ENCODE measurements at regions not wholly inside any gene's neighbourhood (a gene's known extent, or its start where the extent isn't known, plus 50 kb on each side); places are given as distances from the start of the nearest gene placed in this dataset.

- TF ChIP-seq POLR2A (IDR thresholded peaks at IDR 0.05) (no peak), CTCF (IDR thresholded peaks at IDR 0.05) (no peak), POLR2AphosphoS5 (IDR thresholded peaks at IDR 0.05) (no peak)
These were observed 275.5 kb downstream of the BCOR start for GRCh38 chrX:39822133-39822748.
